Neural cell (in vitro differentiated cells): ENCODE measurements at regions not wholly inside any gene's neighbourhood (a gene's known extent, or its start where the extent isn't known, plus 50 kb on each side); places are given as distances from the start of the nearest gene placed in this dataset.

Source experiments
- H2AFZ ChIP-seq: fragments of 200-600, 300-800 bp; sonication (generic), shearing (Covaris generic); 2 replicates; pipeline ENCODE4 v1.6.0; 2014; ENCODE audit warnings: low read depth, mild to moderate bottlenecking, antibody characterized with exemption, low read length, moderate library complexity
- H3F3A ChIP-seq: fragments of 200-600 bp; shearing (Covaris generic); 2 replicates; pipeline ENCODE4 v1.6.1; 2016; ENCODE audit warnings: mild to moderate bottlenecking, moderate library complexity, mixed read lengths, antibody characterized with exemption, low read length; ENCODE audit not compliant: insufficient read depth, poor library complexity, severe bottlenecking
- H3K27ac ChIP-seq: fragments of 200-600, 300-800 bp; sonication (generic), shearing (Covaris generic); 2 replicates; pipeline ENCODE4 v1.5.1; 2014; ENCODE audit warnings: mild to moderate bottlenecking, low read length, moderate library complexity
- H3K27me3 ChIP-seq: fragments of 300-800, 200-600 bp; sonication (generic), shearing (Covaris generic); 2 replicates; pipeline ENCODE4 v1.6.0; 2014; ENCODE audit warnings: mild to moderate bottlenecking, low read depth, low read length, moderate library complexity; ENCODE audit not compliant: insufficient read depth
- H3K36me3 ChIP-seq: fragments of 300-800, 200-600 bp; sonication (generic), shearing (Covaris generic); 2 replicates; pipeline ENCODE4 v1.5.1; 2014; ENCODE audit warnings: mild to moderate bottlenecking, antibody characterized with exemption, low read length, moderate library complexity; ENCODE audit not compliant: insufficient read depth
- H3K4me2 ChIP-seq: fragments of 300-800, 200-600 bp; sonication (generic), shearing (Covaris generic); 2 replicates; pipeline ENCODE4 v1.6.0; 2014; ENCODE audit warnings: mild to moderate bottlenecking, low read length
- H3K4me3 ChIP-seq: fragments of 300-800, 200-600 bp; sonication (generic), shearing (Covaris generic); 2 replicates; pipeline ENCODE4 v1.5.1; 2014; ENCODE audit warnings: mild to moderate bottlenecking, low read length, moderate library complexity
- H3K79me2 ChIP-seq: fragments of 200-600 bp; shearing (Covaris generic); replicated peaks from 2 replicates; pipeline ENCODE4 v1.6.0; 2014; ENCODE audit warnings: mild to moderate bottlenecking, low read length, moderate library complexity; ENCODE audit not compliant: insufficient read depth
- H3K9ac ChIP-seq: fragments of 300-800, 200-600 bp; sonication (generic), shearing (Covaris generic); 2 replicates; pipeline ENCODE4 v1.6.1; 2016; ENCODE audit warnings: mild to moderate bottlenecking, low read length, mixed read lengths
- H3K9me2 ChIP-seq: fragments of 200-600 bp; shearing (Covaris generic); 2 replicates; pipeline ENCODE4 v1.6.1; 2016; ENCODE audit warnings: mild to moderate bottlenecking, low read length, mixed read lengths; ENCODE audit not compliant: insufficient read depth
- H3K9me3 ChIP-seq: fragments of 200-600, 300-800 bp; sonication (generic), shearing (Covaris generic); 2 replicates; pipeline ENCODE4 v1.6.1; 2016; ENCODE audit warnings: mild to moderate bottlenecking, mixed run types, low read length, moderate library complexity, mixed read lengths
- H4K20me1 ChIP-seq: fragments of 200-600 bp; shearing (Covaris generic); 2 replicates; pipeline ENCODE4 v1.6.1; 2016; ENCODE audit warnings: mild to moderate bottlenecking, mixed run types; ENCODE audit not compliant: insufficient read depth
- EP300 ChIP-seq: fragments of 450-650 bp; conservative IDR thresholded peaks from 2 replicates; pipeline ENCODE4 v1.6.1; 2014; ENCODE audit warnings: antibody characterized with exemption, mild to moderate bottlenecking, moderate library complexity; ENCODE audit not compliant: poor library complexity, severe bottlenecking
- EZH2 ChIP-seq: fragments of 200-600, 300-800 bp; shearing (Covaris generic), sonication (generic); IDR thresholded peaks from 2 replicates; pipeline ENCODE4 v1.6.1; 2014; ENCODE audit warnings: antibody characterized with exemption, low read length, borderline replicate concordance, mild to moderate bottlenecking; ENCODE audit not compliant: insufficient read depth, poor library complexity, severe bottlenecking
- MXI1 ChIP-seq: fragments of 450-650 bp; conservative IDR thresholded peaks from 2 replicates; pipeline ENCODE4 v1.6.1; 2014; ENCODE audit warnings: antibody characterized with exemption, mild to moderate bottlenecking; ENCODE audit not compliant: poor library complexity, severe bottlenecking
- POLR2AphosphoS5 ChIP-seq: IDR thresholded peaks from 2 replicates; pipeline ENCODE4 v1.6.1; 2012
- RAD21 ChIP-seq: fragments of 450-650 bp; conservative IDR thresholded peaks from 2 replicates; pipeline ENCODE4 v1.6.1; 2014; ENCODE audit warnings: antibody characterized with exemption, mild to moderate bottlenecking, moderate library complexity
- SMC3 ChIP-seq: fragments of 450-650 bp; conservative IDR thresholded peaks from 2 replicates; pipeline ENCODE4 v1.6.1; 2014; ENCODE audit warnings: antibody characterized with exemption, mild to moderate bottlenecking, moderate library complexity; ENCODE audit not compliant: poor library complexity
- TAF1 ChIP-seq: IDR thresholded peaks from 2 replicates; pipeline ENCODE4 v1.6.1; 2012; ENCODE audit warnings: low read depth
- TF ChIP-seq, protein P1 (sequence below): fragments of 450-650 bp; IDR thresholded peaks from 2 replicates; pipeline ENCODE4 v1.5.1; 2014; ENCODE audit warnings: antibody characterized with exemption, mild to moderate bottlenecking, moderate library complexity; ENCODE audit not compliant: poor library complexity, severe bottlenecking
- TF ChIP-seq, protein P2 (sequence below): IDR thresholded peaks from 2 replicates; pipeline ENCODE4 v1.6.1; 2012; ENCODE audit warnings: borderline replicate concordance

DNA sequence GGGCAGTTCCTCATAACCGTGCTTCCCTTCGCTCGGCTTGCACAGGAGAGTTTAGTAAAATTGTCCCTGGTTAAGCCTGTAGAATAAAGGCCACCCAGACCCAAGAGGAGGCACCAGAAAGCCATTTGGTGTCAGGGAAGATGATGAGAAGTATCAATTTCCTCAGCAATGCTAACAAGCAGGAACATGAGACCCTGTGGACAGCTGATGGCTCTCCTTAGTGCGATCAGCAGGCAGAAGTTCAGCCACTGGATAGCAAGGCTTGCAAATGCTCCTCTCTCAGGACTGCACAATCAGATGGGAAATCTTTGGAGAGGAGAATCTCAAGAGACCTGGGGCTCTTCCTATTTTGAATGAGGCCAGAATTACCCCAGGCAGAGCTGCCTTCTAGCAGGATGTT, 261.1 kb upstream of the DYNLRB2 start:
- H3K4me2 ChIP-seq, result no peak overlapping the region
- H3K79me2 ChIP-seq, result no peaks in the 10 kb centered on the region
- H4K20me1 ChIP-seq, result no peaks in the 10 kb centered on the region
- H3K9me3 ChIP-seq, result no peaks in the 10 kb centered on the region
- no peaks in the 10 kb centered on the region for H3K9me2 ChIP-seq
- no peak overlapping the region for H3K4me3 ChIP-seq
- no peaks in the 10 kb centered on the region for H3F3A ChIP-seq
- H3K9ac ChIP-seq, result no peak overlapping the region
- no peak overlapping the region for H2AFZ ChIP-seq
- no peak overlapping the region for H3K27ac ChIP-seq
- no peaks in the 10 kb centered on the region for H3K36me3 ChIP-seq
- H3K27me3 ChIP-seq, result no peaks in the 10 kb centered on the region
- TF ChIP-seq SMC3 (no peak), RAD21 (no peak)

DNA sequence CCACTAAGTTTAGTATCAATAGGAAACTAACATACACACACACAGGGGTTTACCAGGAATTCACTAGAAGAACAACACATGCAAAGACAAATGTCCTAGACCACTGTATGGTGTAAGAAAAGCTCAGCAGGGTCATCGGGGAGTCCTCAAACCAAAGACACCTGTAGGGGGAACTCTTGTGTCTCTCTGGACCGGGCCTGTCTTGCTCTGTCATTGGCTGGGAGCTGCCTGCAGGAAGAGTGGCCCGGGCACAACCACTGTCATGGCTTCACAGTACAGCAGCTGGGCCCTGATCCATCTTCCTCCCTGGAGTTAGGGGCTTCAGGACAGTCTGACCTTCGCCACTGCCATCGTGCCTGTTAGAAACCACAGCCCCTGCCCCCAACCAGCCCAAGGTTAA, 263.6 kb upstream of the DYNLRB2 start:
- Histone ChIP-seq H2AFZ (no peak overlapping the region), H3K4me3 (no peak overlapping the region), H3K9me2 (no peaks in the 10 kb centered on the region), H4K20me1 (no peaks in the 10 kb centered on the region), H3K79me2 (no peaks in the 10 kb centered on the region), H3K27me3 (no peaks in the 10 kb centered on the region), H3K36me3 (no peaks in the 10 kb centered on the region), H3F3A (no peaks in the 10 kb centered on the region), H3K9me3 (no peaks in the 10 kb centered on the region), H3K27ac (no peak overlapping the region), H3K4me2 (no peak overlapping the region), H3K9ac (no peak overlapping the region)
- TF ChIP-seq EZH2 (no peak), POLR2AphosphoS5 (no peak), RAD21 (no peak), SMC3 (no peak), EP300 (no peak), MXI1 (no peak), TAF1 (no peak)
- TF ChIP-seq, protein P1, sequence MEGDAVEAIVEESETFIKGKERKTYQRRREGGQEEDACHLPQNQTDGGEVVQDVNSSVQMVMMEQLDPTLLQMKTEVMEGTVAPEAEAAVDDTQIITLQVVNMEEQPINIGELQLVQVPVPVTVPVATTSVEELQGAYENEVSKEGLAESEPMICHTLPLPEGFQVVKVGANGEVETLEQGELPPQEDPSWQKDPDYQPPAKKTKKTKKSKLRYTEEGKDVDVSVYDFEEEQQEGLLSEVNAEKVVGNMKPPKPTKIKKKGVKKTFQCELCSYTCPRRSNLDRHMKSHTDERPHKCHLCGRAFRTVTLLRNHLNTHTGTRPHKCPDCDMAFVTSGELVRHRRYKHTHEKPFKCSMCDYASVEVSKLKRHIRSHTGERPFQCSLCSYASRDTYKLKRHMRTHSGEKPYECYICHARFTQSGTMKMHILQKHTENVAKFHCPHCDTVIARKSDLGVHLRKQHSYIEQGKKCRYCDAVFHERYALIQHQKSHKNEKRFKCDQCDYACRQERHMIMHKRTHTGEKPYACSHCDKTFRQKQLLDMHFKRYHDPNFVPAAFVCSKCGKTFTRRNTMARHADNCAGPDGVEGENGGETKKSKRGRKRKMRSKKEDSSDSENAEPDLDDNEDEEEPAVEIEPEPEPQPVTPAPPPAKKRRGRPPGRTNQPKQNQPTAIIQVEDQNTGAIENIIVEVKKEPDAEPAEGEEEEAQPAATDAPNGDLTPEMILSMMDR, result no peak
- TF ChIP-seq, protein P2, sequence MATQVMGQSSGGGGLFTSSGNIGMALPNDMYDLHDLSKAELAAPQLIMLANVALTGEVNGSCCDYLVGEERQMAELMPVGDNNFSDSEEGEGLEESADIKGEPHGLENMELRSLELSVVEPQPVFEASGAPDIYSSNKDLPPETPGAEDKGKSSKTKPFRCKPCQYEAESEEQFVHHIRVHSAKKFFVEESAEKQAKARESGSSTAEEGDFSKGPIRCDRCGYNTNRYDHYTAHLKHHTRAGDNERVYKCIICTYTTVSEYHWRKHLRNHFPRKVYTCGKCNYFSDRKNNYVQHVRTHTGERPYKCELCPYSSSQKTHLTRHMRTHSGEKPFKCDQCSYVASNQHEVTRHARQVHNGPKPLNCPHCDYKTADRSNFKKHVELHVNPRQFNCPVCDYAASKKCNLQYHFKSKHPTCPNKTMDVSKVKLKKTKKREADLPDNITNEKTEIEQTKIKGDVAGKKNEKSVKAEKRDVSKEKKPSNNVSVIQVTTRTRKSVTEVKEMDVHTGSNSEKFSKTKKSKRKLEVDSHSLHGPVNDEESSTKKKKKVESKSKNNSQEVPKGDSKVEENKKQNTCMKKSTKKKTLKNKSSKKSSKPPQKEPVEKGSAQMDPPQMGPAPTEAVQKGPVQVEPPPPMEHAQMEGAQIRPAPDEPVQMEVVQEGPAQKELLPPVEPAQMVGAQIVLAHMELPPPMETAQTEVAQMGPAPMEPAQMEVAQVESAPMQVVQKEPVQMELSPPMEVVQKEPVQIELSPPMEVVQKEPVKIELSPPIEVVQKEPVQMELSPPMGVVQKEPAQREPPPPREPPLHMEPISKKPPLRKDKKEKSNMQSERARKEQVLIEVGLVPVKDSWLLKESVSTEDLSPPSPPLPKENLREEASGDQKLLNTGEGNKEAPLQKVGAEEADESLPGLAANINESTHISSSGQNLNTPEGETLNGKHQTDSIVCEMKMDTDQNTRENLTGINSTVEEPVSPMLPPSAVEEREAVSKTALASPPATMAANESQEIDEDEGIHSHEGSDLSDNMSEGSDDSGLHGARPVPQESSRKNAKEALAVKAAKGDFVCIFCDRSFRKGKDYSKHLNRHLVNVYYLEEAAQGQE, result no peak

DNA sequence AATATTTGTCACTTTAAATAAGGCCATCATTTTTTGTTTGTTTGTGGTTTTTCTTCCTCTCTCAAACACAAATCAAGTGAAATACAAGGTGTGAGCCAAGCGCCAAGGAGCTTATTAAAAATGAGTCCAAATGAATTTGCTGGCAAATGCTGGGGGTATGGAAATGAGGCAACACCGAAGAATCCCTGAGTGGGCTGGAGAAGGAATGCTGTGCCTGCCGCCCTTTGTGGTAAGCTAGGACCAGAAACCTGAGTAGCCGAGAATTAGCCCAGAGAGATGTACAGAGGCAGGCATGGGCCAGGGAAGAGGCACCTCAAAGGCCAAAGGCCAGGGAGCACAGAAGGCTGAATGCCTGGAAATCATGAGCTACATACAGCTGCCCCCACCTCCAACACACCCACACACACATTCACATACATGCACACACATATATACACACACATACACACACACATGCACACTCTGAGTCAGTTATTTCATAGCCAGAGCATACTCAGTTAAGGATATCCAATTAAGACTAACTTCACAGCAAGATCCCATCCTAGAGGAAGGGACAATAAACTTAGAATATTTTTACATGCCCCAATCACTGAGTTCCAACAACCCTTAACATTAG, 266.1 kb upstream of the DYNLRB2 start:
- H3K9me2 ChIP-seq, result no peaks in the 10 kb centered on the region
- no peaks in the 10 kb centered on the region for H3K79me2 ChIP-seq
- no peak overlapping the region for H3K27ac ChIP-seq
- no peak overlapping the region for H3K4me3 ChIP-seq
- H2AFZ ChIP-seq, result no peak overlapping the region
- H3K27me3 ChIP-seq, result no peaks in the 10 kb centered on the region
- no peak overlapping the region for H3K4me2 ChIP-seq
- TF ChIP-seq TAF1, result no peak
- TF ChIP-seq, protein P1, result no peak
- TF ChIP-seq RAD21, result no peak
- TF ChIP-seq EZH2, result no peak
- TF ChIP-seq, protein P2, result no peak
- TF ChIP-seq MXI1, result no peak
- TF ChIP-seq POLR2AphosphoS5, result no peak
- no peak for TF ChIP-seq SMC3
- no peak for TF ChIP-seq EP300
- H3K9me3 ChIP-seq, result no peaks in the 10 kb centered on the region
- H3K9ac ChIP-seq, result no peak overlapping the region
- H4K20me1 ChIP-seq, result no peaks in the 10 kb centered on the region
- no peaks in the 10 kb centered on the region for H3F3A ChIP-seq
- H3K36me3 ChIP-seq, result no peaks in the 10 kb centered on the region
